NCI-H2196 (cell line): ENCODE measurements at regions not wholly inside any gene's neighbourhood (a gene's known extent, or its start where the extent isn't known, plus 50 kb on each side); places are given as distances from the start of the nearest gene placed in this dataset.

Source experiments
- DNase-seq: peaks from one replicate; lab custom pipeline; 2025; ENCODE audit not compliant: unreplicated experiment; lab: John Stamatoyannopoulos, UW

DNA sequence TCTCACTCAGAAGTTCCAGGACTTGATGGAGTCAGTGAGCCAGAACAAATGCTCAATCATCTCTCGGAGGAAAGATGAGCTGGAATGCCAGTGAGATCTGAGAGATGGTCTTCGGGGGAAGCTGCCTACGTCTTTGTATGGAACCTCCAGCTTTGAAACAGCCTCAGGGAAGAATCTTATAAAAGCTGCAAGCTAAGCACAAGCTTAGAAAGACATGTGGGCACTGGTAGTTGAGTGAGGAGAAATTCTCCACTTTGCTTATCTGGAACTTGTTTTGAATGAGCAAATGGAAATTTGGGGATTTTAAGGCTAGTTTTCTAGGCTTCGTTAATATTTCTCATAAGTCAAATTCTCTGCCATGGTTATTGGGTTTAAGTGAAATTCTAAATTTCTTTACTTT, 594.4 kb downstream of the QKI start:
- DNase-seq: no peak

DNA sequence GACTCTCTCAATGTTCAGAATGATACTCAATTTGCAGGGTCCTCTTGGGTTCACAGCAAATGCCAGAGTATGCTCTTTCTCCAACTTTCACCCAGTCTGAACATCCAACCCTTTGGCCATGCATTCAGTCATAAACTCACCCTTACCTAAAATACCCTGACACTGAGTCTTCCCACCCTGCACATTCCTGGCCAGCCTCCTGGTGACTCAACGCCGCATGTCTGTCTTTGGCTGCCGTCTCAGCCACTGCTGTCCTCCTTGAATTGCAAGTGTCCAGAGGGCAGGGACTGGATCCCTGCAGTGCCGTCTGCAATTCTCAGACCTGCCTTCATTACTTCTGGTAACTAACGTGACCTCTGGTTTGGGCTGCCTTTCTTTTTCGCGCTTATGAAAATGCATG, 593.4 kb downstream of the QKI start:
- DNase-seq: no peak

DNA sequence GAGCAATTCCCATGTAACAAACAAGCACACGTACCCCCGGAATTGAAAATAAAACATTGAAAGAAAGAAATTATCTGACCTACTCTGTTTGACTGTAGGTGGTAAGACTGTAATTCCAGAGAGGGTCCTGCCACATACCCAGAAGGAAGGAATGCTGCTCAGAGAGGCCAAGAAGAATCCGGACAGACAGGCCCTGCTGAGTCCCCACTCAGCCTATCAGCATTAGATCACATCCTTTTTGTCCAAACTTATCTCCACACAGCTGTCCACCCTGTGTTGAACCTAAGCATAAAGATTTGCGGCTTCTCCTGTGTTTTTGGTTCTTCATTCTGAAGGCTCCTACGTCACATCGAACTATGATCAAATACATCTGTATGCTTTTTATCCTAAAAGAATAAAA, 591.9 kb downstream of the QKI start:
- DNase-seq: no peak

DNA sequence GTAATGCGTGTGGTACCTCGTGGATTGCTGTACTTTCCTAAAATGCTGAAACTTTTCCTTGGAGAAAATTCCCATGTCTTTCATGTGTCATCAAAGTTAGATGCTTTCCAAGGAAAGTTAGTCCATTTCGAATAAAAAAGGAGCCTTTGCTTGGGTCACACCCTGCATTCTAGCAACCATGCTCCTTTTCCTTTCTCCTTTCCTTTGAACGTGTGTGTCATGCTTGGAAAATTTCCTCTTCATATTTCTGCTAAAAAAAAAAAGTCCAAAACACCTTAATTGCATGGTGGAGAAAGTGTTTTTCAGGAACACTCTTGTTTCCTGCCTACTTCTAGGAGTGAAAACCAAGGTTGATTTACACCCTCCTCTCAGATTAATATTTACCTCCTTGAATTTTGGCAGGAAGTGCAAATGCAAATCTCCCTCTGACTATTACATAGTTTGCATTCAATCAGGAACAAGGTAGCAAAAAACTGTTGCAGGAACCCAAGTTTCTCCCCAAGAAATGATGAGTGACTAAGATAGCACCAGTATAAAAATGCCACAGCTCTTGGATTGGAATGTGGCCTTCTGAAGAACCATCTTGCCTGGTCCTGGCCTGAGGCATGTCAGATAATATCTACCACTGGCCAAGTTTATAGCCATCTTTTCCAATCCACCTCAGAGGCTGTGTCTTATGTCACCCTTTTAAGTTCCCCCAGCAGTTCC, 590.6 kb downstream of the QKI start:
- no peak for DNase-seq

DNA sequence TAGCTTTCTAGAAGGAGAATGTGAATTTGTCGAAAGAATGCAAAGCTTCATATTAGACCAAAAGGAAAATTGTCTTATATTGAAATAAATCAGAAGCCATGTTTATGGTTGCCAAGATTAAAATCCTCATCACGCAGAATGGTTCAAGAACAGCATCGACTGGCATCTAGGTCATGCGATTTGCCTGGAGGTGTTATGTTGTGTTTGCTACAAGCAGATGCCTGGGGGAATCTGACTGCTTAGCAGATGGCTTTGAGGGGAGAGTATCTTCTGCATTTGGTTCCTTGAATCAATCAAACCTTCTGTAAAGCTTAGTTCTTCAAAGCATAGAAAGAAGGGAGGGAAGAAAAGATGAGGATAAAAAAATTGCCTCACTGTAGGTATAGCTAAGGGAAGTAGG, 585.8 kb downstream of the QKI start:
- DNase-seq: no peak

DNA sequence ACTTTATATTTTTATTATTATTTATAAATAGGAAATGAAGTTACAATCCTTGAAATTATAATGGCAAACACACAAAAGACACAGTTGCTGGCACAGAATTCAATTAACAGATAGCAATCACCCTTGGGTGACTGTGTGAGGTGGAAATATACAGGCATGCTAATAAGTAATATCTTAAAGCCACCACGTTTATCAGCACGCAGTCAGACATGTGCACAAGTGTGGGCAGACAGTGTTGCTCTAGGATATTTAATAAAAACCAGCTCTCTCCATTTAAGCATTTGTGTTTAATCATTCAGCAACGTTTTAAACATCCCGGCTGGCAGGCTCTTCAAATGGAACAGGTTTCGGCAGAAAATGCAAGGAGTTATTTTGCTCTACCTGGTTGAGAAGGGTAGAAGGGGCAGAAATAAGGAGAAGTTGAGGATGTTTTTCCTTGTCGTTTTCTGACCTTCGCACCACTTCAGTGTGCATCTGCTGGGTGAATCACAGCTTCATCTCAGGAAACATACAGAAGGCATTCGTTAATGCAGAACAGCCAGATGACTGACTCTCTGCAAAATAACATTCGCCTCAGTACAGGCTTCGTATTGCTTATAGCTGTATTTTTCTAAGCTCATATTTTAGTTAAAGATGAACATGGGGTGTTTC, 585.1 kb downstream of the QKI start:
- no peak for DNase-seq

DNA sequence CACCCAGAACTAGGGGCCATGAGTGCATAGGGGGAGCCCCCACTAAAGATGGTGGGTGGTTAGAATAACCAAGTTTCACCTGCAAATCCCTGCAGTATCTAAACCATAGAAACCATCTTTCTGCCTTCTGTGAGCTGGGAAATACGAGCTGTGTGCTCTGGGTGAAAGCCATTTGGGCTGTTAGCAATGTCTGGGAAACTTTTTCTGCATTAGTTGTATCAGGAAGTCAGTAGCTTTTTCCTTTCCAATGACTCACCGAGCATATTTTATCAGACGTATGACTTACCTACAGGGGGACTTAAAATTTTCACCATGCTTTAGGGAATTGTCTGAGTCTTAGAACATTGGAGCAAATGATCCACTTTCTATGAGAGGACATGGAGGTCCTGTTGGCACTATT, 584.0 kb downstream of the QKI start:
- DNase-seq: no peak

DNA sequence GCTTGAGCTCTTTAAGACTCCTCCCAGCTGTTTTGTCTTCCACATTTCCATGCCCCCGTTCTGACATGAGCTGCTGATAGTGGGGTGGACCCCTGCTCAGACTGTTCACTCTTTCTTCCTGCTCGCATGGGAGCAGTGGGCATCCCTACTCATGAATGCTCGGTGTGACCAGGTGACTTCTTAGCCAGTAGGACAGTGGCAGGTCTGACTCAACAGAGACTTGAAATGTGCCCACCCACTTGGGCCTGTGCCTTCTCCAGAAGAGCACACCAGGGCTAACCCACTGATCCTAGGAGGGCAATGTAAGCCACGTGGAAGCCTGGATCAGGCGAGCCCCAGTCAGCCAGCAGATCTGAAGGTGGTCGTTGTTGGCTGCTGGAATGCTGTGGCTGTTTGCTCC, 582.0 kb downstream of the QKI start:
- no peak for DNase-seq

DNA sequence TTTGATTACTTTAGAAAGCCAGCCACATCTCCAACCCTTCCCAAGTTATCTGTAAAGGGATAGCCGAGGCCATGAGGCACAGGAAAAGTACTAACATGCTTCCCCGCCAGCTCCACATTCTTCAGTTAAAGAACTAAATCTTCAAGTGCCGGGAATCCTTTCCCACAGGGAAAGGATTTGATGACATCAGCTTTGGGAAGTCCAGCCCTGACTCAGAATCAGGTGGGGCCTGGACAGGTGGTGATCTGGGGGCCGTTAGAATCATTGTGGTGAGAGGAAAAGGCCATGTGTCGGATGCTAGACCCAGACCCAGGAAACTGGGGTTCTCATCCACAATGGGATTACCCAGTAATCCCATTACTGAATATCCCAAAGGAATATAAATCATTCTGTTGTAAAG, 580.0 kb downstream of the QKI start:
- no peak for DNase-seq

DNA sequence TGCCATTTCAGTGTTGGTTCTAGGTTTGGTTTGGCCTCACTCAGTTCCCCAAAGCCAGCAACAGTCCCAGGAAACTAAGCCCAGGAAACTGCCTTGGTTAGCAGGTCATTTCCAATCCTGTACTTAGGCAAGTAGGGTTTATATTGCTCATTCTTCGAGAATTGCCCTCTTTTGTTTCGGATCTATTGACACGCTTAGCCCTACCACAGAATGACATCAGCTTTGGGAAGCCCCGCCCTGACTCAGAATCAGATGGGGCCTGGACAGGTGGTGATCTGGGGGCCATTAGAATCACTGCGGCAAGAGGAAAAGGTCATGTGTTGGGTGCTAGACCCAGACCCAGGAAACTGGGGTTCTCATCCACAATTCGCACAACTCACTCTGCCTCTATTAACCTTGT, 578.2 kb downstream of the QKI start:
- no peak for DNase-seq

DNA sequence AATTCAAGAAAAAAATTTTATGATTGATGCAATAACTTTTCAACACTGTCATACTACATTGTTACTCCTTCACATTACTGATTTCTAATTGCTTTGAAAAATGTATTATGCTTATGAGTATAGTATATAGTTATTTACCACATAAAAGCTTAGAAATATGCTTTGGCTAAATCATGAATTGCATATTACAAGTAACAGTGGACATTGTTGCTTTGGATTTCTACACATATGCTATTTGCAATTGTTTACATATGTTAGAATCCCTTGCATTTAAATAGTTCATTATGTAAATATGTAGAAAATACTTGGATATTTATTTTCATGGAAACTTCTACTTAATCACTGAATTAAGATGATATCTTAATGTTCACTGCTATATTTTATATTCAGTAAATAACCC, 577.5 kb downstream of the QKI start:
- DNase-seq: no peak

DNA sequence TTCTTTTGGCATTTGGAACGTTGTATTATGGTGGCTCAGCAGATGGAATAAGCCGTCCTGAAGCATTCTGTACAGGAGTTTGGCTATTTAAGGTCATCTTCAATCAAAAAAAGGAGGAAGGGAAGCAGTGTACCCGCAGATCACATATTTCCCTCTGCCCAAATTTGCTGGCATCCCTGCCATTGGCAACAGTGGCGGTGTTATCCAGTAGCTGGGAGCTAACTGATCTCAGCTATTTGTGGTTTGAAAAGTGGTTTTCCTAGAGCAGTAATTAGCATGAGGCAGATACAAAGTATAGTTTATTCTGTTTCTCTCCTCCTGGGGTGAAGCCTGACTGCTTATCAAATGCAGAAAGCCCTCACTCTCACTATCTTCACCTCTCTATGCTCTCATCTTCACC, 576.8 kb downstream of the QKI start:
- DNase-seq: no peak

DNA sequence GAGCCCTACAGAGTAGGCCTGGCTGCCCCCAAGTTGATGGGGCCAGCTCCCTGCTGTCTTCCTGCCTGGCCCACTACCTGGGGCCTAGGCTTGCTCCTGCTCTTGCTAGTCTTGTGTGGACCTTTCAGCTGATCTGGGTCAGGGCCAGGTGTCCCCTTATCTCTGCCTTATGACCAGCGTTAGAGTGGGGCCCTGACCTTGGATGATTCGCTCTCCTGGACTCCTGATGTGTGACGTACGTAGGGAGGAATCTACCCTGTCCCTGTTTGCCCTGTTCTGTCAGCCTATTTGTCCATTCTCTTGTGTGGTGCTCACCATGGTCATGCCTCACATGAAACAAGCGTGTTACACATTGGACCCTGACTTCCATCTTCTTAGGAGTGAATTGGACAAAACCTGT, 571.8 kb downstream of the QKI start:
- DNase-seq: no peak

DNA sequence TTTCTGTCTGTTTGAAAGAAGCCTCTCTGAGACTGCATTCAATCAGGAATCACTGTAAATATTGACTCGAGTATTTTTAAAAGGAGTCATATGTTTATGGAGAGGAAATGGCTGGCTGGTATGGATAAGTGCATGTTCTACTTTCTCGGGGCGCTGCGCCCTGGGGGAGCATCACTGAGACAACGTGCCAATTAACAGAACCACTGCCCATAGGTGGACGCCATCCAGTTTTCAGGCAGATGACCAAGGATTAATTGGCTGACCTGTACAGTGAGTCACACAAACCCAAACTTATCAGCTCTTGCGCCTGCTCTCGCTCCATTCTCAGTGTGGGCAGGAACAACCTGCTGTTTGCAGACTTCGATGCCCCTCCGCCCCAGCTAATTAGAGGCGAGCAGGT, 571.2 kb downstream of the QKI start:
- no peak for DNase-seq

DNA sequence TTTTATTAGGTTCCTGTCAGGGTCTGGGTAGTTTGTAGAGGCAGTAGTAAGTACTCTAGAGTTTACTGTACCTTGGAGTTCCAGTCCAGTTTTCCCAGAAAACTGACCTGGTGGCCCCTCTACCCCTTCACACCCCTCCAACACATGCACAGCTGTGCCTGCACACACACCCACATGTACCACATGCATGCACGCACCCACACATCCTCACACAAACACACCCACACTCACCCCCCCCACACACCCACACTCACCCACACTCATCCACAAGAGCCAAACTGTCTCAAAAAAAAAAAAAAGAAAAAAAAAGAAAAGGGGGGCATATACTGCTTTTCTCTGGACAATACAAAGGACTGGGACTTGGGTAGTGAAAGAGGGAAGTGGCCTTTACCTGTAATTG, 570.5 kb downstream of the QKI start:
- no peak for DNase-seq

DNA sequence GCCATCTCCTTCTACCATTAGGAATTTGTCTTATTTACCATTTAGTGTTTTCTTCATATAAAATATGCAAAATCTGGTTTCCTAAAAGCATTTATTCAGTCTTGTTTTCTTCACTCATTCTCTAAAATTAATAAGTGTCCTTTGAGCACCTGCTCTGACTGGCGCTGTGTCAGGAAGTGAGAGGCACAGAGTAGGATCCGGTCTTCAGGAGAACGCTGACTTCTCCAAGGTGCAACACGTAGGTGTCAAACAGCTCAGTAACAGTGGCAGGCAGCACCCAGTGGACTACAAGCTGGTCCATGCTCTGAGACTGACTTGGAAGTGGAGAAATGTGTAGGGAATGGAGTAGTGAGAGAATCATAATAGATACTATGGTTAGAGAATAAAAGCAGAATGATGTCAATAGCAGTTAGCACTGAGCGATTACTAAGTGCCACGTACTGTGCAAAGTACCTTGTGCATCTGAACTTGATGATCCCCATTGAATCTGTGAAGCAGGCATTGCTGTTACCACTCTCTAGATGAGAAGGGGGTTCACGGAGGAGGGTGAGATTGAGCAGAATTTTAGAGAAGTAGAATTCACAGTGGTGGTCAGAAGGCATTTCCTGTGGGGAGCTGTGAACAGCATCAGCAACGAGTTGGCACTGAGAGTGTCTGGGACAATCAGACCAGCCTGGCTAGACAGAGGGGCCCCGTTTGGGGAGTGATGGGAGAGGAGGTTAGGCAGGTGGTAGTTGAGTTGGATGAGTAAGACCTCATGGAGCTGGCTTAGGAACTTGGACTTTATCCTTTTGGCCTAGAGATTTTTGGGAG, 569.8 kb downstream of the QKI start:
- DNase-seq: no peak

DNA sequence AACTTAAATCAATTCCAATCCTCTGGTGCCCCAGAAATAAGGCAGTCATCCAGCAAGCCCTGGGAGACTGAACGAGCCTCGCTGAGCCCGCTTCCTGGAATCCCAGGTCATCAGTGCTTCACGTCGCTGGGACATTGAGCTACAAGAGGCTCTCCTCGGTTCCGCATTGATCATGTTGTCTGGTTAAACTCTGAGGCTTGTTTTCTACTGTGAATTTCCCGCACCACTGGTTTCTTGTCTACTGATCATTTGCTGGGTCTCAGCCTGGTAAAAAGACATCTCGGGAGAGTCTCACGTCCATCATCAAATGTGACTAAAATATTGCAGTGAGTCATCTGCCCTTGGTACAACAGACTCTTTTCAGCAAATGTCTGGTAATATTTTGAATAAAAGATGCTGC, 569.2 kb downstream of the QKI start:
- DNase-seq: no peak

DNA sequence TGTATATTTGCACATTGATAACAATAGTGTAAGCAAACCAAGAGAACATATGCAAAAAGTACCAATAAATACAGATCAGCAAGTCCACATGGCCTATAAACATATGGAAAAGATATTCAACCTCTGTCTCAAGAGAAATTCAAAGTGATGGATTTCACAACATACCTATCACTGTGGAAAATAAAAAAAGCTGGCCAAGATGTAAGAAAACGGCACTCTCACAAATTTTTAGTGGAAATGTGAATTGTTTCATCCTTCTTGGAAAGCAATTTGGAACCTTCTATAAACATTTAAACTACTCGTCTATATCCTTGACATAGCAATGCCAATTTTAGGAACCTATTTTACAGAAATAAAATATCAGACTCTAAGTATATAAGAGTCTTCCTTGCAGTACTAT, 559.8 kb downstream of the QKI start:
- no peak for DNase-seq

DNA sequence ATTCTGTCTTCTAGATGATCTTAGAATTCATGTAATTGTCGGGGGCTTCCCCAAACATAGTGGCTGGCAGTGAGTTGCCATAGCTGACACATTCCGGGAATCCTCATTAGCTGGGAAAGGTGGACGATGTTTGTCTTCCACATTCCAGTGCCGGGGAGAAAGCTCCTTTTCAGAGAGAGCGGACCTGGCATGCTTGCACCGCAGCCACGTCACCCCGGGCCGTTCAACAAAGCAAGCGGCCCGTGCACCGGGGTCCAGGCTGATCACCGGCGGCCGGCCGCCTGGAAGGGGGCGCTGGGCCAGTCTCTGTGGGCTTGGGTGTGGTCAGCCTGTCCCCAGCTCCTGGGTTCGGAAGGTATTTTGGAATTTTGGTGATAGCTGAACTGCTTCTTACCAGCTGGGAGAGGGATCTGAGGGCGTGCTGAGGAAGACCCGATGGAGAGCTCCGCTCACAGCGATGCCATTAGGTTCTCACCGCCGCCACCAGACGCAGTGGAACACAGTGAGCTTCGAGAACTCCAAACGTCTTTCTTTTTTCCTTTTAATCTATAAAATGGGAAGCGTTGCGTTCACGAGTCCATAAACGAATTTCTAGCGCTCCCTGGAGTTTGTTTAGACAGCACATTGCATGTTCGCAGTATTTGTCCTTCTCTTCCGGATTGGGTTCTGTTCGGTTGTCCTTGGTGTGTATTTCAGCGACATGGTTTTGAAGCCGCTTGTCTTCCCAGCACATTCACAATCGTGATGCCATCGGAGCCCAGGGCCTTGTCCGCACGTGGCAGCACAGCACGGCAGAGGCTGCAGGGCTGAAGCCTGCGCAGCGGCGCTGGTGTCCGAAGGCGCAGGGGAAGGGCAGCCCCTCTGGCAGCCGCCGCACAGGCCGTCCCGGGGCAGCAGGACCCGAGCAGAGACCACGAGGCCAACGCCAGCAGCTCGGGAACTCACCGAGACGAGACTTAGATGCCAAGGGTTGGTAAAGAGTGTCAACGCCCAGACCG, 557.6 kb downstream of the QKI start:
- no peak for DNase-seq

DNA sequence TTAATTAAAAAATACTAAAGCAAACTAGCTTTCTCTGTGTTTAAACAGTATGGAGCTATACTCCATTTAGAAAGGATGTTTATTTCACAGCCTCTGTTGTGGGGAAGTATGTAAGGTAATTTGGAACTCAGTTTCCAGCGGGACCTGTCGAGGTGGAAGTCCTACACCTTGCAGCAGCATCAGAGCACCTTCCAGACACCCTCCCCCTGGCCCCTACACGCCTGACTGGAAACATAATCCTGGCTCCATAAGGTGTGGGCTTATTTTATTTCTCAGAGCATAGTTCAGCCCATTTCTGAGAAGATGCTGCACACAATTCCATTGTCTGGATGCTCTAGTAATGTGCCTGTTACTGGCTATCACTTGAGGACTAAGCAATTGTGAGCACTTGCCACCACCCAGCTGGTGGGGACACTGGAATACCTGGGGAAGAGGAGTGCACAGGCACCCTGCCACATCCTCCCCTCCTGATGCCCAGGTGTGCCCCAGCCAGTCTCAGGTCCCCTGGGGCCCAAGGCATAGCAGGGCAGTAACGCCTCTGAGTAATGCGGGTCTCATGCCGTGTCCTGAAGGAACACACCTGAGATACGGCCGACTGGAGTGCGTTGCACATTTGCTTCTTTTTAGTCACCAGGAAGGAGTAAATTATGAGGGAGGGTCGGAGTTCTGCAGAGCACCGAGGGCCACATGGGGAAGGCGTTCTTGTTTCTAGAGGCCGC, 556.5 kb downstream of the QKI start:
- no peak for DNase-seq
